ENCODE measurements at regions not wholly inside any gene's neighbourhood (a gene's known extent, or its start where the extent isn't known, plus 50 kb on each side); places are given as distances from the start of the nearest gene placed in this dataset.

GRCh38 chr1:244339776-244340175 is 111.9 kb downstream of the ADSS2 start:
- Histone ChIP-seq H3K27ac (no peak overlapping the region), H3K27me3 (no peaks in the 10 kb centered on the region), H3K4me1 (no peaks in the 10 kb centered on the region), H3K4me3 (no peak overlapping the region), H3K36me3 (no peaks in the 10 kb centered on the region), H3K9me3 (replicated peaks) (no peaks in the 10 kb centered on the region)
- no peak for DNase-seq

GRCh38 chr1:244340396-244340795 is 111.3 kb downstream of the ADSS2 start:
- DNase-seq, result no peak

GRCh38 chr1:244341455-244342450 is 110.0 kb downstream of the ADSS2 start:
- H3K4me1 ChIP-seq, result no peaks in the 10 kb centered on the region
- no peaks in the 10 kb centered on the region for H3K9me3 ChIP-seq (replicated peaks)
- no peak overlapping the region for H3K4me3 ChIP-seq
- H3K27me3 ChIP-seq, result no peaks in the 10 kb centered on the region
- H3K36me3 ChIP-seq, result no peaks in the 10 kb centered on the region
- DNase-seq, result no peak
- H3K27ac ChIP-seq, result no peak overlapping the region

More at GRCh38 chr1:244340396-244340795, 111.3 kb downstream of the ADSS2 start:
- Histone ChIP-seq H3K9me3 (replicated peaks) (no peaks in the 10 kb centered on the region), H3K4me3 (no peak overlapping the region), H3K4me1 (no peaks in the 10 kb centered on the region), H3K36me3 (no peaks in the 10 kb centered on the region), H3K27me3 (no peaks in the 10 kb centered on the region), H3K27ac (no peak overlapping the region)

- Histone ChIP-seq H3K4me3 (no peak overlapping the region), H3K4me1 (no peaks in the 10 kb centered on the region), H3K27ac (no peak overlapping the region), H3K9me3 (replicated peaks) (no peaks in the 10 kb centered on the region), H3K36me3 (no peaks in the 10 kb centered on the region), H3K27me3 (no peaks in the 10 kb centered on the region)
- no peak for DNase-seq
Measured at GRCh38 chr1:244344001-244344400, 107.7 kb downstream of the ADSS2 start.

- Histone ChIP-seq H3K4me1 (no peaks in the 10 kb centered on the region), H3K9me3 (replicated peaks) (no peaks in the 10 kb centered on the region), H3K4me3 (no peak overlapping the region), H3K27ac (no peak overlapping the region), H3K36me3 (no peaks in the 10 kb centered on the region), H3K27me3 (no peaks in the 10 kb centered on the region)
- no peak for DNase-seq
Measured at GRCh38 chr1:244346972-244347618, 104.6 kb downstream of the ADSS2 start.

- no peak for DNase-seq
- Histone ChIP-seq H3K4me1 (no peaks in the 10 kb centered on the region), H3K9me3 (replicated peaks) (no peaks in the 10 kb centered on the region), H3K27ac (no peak overlapping the region), H3K27me3 (no peaks in the 10 kb centered on the region), H3K4me3 (no peak overlapping the region), H3K36me3 (no peaks in the 10 kb centered on the region)
Measured at GRCh38 chr1:244347942-244348341, 103.8 kb downstream of the ADSS2 start.

- H3K27me3 ChIP-seq, result no peaks in the 10 kb centered on the region
- H3K36me3 ChIP-seq, result no peaks in the 10 kb centered on the region
- H3K4me1 ChIP-seq, result no peaks in the 10 kb centered on the region
- H3K4me3 ChIP-seq, result no peak overlapping the region
- no peaks in the 10 kb centered on the region for H3K9me3 ChIP-seq (replicated peaks)
- no peak for DNase-seq
- no peak overlapping the region for H3K27ac ChIP-seq
Measured at GRCh38 chr1:244349103-244349531, 102.6 kb downstream of the ADSS2 start.

- H3K4me3 ChIP-seq, result no peak overlapping the region
- H3K9me3 ChIP-seq (replicated peaks), result no peaks in the 10 kb centered on the region
- no peaks in the 10 kb centered on the region for H3K36me3 ChIP-seq
- H3K27me3 ChIP-seq, result no peaks in the 10 kb centered on the region
- no peak overlapping the region for H3K27ac ChIP-seq
- DNase-seq, result no peak
- no peaks in the 10 kb centered on the region for H3K4me1 ChIP-seq
Measured at GRCh38 chr1:244349581-244350001, 102.1 kb downstream of the ADSS2 start.

GRCh38 chr1:244350027-244350426 is 101.7 kb downstream of the ADSS2 start:
- no peak for DNase-seq
- Histone ChIP-seq H3K4me1 (no peaks in the 10 kb centered on the region), H3K9me3 (replicated peaks) (no peaks in the 10 kb centered on the region), H3K4me3 (no peak overlapping the region), H3K27ac (no peak overlapping the region), H3K27me3 (no peaks in the 10 kb centered on the region), H3K36me3 (no peaks in the 10 kb centered on the region)

- Histone ChIP-seq H3K4me1 (no peaks in the 10 kb centered on the region), H3K4me3 (no peak overlapping the region), H3K9me3 (replicated peaks) (no peaks in the 10 kb centered on the region), H3K27ac (no peak overlapping the region), H3K36me3 (no peaks in the 10 kb centered on the region), H3K27me3 (no peaks in the 10 kb centered on the region)
- DNase-seq, result no peak
Measured at GRCh38 chr1:244352156-244352830, 99.4 kb downstream of the ADSS2 start.

GRCh38 chr1:244353551-244354091 is 98.1 kb downstream of the ADSS2 start:
- Histone ChIP-seq H3K27me3 (no peaks in the 10 kb centered on the region), H3K9me3 (replicated peaks) (no peaks in the 10 kb centered on the region), H3K27ac (no peak overlapping the region), H3K4me3 (no peak overlapping the region), H3K4me1 (no peaks in the 10 kb centered on the region), H3K36me3 (no peaks in the 10 kb centered on the region)
- DNase-seq, result peak in 1 of 2 experiments; percentile 25

- no peaks in the 10 kb centered on the region for H3K36me3 ChIP-seq
- H3K4me3 ChIP-seq, result no peak overlapping the region
- no peaks in the 10 kb centered on the region for H3K4me1 ChIP-seq
- H3K27ac ChIP-seq, result no peak overlapping the region
- no peaks in the 10 kb centered on the region for H3K9me3 ChIP-seq (replicated peaks)
- no peaks in the 10 kb centered on the region for H3K27me3 ChIP-seq
- no peak for DNase-seq
Measured at GRCh38 chr1:244354810-244355278, 96.9 kb downstream of the ADSS2 start.

- no peak overlapping the region for H3K4me3 ChIP-seq
- no peaks in the 10 kb centered on the region for H3K27me3 ChIP-seq
- no peak overlapping the region for H3K27ac ChIP-seq
- H3K9me3 ChIP-seq (replicated peaks), result no peaks in the 10 kb centered on the region
- DNase-seq, result no peak
- H3K36me3 ChIP-seq, result no peaks in the 10 kb centered on the region
- no peaks in the 10 kb centered on the region for H3K4me1 ChIP-seq
Measured at GRCh38 chr1:244356376-244356775, 95.3 kb downstream of the ADSS2 start.
